ENCODE measurements at regions not wholly inside any gene's neighbourhood (a gene's known extent, or its start where the extent isn't known, plus 50 kb on each side); places are given as distances from the start of the nearest gene placed in this dataset.

DNA sequence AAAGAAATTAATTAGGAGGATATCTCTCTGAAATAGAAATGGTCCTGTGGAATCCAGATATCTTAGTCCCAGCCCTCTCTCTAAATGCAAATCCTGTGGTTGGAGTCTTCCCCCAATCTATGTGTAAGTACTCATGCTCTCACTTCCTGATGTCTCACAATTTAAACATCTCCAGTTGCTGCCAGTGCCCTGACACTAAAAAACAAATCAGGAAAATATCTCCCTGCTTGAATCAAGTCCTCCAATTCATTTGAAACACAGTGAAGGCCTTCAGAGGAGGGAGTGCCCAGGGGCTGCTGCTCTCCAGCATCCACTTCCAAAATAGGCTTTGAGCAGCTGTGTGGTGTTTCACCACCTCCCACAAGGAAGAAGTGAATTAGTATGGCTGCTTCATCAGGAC, 413.8 kb downstream of the RAD51AP2 start:
- Histone ChIP-seq H3K4me1 (ENCODE audit: insufficient read depth, insufficient read length) (no peaks in the 10 kb centered on the region), H3K9me3 (ENCODE audit: insufficient read depth, low read length) (no peaks in the 10 kb centered on the region), H3K4me3 (ENCODE audit: insufficient read length, low read depth) (no peak overlapping the region), H3K27me3 (ENCODE audit: insufficient read depth, insufficient read length) (no peaks in the 10 kb centered on the region), H3K36me3 (ENCODE audit: insufficient read depth, insufficient read length, low read length) (no peaks in the 10 kb centered on the region), H3K9ac (ENCODE audit: insufficient read length, low read depth) (no peak overlapping the region)
- DNase-seq (ENCODE audit: low read depth, low spot score): no peak
- TF ChIP-seq SUZ12 (IDR thresholded peaks at IDR 0.05; ENCODE audit: extremely low read depth, insufficient read depth, insufficient read length): no peak
- no peak for TF ChIP-seq ZNF274 (IDR thresholded peaks at IDR 0.05; ENCODE audit: low read depth, low read length)
- TF ChIP-seq YY1 (IDR thresholded peaks at IDR 0.05; ENCODE audit: insufficient read depth, insufficient read length): no peak

DNA sequence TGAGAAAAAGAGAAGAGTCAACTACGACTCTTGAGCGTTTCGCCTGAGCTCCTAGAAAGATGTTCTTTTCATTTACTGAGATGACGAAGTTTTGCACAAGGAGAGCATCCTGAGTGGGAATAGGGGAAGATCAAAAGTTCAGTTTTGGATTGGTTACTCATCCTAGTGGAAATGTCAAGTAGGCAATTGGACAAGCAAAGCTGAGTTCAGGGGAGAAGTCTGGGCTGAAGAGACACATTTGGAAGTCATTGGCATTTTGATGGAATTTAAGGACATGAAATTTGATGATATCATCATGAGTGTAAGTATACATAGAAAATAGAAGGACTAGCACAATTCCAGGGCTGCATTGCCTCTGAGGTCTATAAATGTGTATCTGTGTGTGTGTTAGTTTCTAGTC, 416.6 kb downstream of the RAD51AP2 start:
- no peaks in the 10 kb centered on the region for H3K4me1 ChIP-seq (ENCODE audit: insufficient read depth, insufficient read length)
- H3K9ac ChIP-seq (ENCODE audit: insufficient read length, low read depth): no peak overlapping the region
- no peak for DNase-seq (ENCODE audit: low read depth, low spot score)
- no peaks in the 10 kb centered on the region for H3K9me3 ChIP-seq (ENCODE audit: insufficient read depth, low read length)
- TF ChIP-seq SUZ12 (IDR thresholded peaks at IDR 0.05; ENCODE audit: extremely low read depth, insufficient read depth, insufficient read length) (no peak), ZNF274 (IDR thresholded peaks at IDR 0.05; ENCODE audit: low read depth, low read length) (no peak), YY1 (IDR thresholded peaks at IDR 0.05; ENCODE audit: insufficient read depth, insufficient read length) (no peak)
- no peaks in the 10 kb centered on the region for H3K27me3 ChIP-seq (ENCODE audit: insufficient read depth, insufficient read length)
- H3K4me3 ChIP-seq (ENCODE audit: insufficient read length, low read depth): no peak overlapping the region
- no peaks in the 10 kb centered on the region for H3K36me3 ChIP-seq (ENCODE audit: insufficient read depth, insufficient read length, low read length)

GRCh38 chr2:17101091-17101490, 417.1 kb downstream of the RAD51AP2 start:
- Histone ChIP-seq H3K4me1 (ENCODE audit: insufficient read depth, insufficient read length) (no peaks in the 10 kb centered on the region), H3K4me3 (ENCODE audit: insufficient read length, low read depth) (no peak overlapping the region), H3K27me3 (ENCODE audit: insufficient read depth, insufficient read length) (no peaks in the 10 kb centered on the region), H3K36me3 (ENCODE audit: insufficient read depth, insufficient read length, low read length) (no peaks in the 10 kb centered on the region), H3K9me3 (ENCODE audit: insufficient read depth, low read length) (no peaks in the 10 kb centered on the region), H3K9ac (ENCODE audit: insufficient read length, low read depth) (no peak overlapping the region)
- DNase-seq (ENCODE audit: low read depth, low spot score): no peak
- TF ChIP-seq SUZ12 (IDR thresholded peaks at IDR 0.05; ENCODE audit: extremely low read depth, insufficient read depth, insufficient read length) (no peak), YY1 (IDR thresholded peaks at IDR 0.05; ENCODE audit: insufficient read depth, insufficient read length) (no peak)

DNA sequence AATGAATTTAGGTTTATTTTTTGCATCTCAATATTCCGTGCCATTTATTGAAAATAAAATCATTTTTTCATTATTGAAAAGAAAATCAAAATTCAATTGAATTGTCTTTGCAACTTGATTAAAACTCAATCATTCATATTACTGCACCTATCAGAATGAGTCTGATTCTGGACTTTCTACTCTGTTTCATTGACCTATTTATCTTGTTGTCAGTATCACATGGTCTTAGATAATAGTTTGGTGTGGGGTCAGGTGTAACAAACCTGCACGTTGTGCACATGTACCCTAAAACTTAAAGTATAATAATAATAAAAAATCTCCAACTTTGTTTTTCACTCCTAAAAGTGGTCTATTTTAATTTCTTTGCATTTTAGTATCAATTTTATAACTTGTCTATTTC, 422.9 kb downstream of the RAD51AP2 start:
- Histone ChIP-seq H3K9ac (ENCODE audit: insufficient read length, low read depth) (no peak overlapping the region), H3K36me3 (ENCODE audit: insufficient read depth, insufficient read length, low read length) (no peaks in the 10 kb centered on the region), H3K9me3 (ENCODE audit: insufficient read depth, low read length) (no peaks in the 10 kb centered on the region), H3K27me3 (ENCODE audit: insufficient read depth, insufficient read length) (no peaks in the 10 kb centered on the region), H3K4me1 (ENCODE audit: insufficient read depth, insufficient read length) (no peaks in the 10 kb centered on the region), H3K4me3 (ENCODE audit: insufficient read length, low read depth) (no peak overlapping the region)
- TF ChIP-seq YY1 (IDR thresholded peaks at IDR 0.05; ENCODE audit: insufficient read depth, insufficient read length) (no peak), ZNF274 (IDR thresholded peaks at IDR 0.05; ENCODE audit: low read depth, low read length) (no peak), SUZ12 (IDR thresholded peaks at IDR 0.05; ENCODE audit: extremely low read depth, insufficient read depth, insufficient read length) (no peak)
- no peak for DNase-seq (ENCODE audit: low read depth, low spot score)

DNA sequence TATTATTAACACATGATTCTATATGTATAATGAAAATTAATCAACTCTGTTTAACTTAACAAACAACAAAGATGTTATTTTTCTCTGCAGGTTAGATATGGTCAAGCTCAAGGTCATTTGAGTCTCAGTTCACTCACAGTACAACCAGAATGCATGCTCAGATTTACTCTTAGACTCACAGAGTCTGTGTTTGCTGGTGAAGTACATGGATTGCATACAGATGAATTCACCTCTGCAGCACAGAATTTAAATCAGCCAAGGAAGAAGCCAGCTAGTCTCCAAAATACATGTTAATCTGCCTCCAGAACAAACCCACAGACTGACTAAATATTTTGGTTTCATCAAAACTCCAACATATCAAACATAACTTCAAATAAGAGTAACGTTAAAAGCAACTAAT, 424.5 kb downstream of the RAD51AP2 start:
- Histone ChIP-seq H3K36me3 (ENCODE audit: insufficient read depth, insufficient read length, low read length) (no peaks in the 10 kb centered on the region), H3K27me3 (ENCODE audit: insufficient read depth, insufficient read length) (no peaks in the 10 kb centered on the region), H3K4me1 (ENCODE audit: insufficient read depth, insufficient read length) (no peaks in the 10 kb centered on the region), H3K4me3 (ENCODE audit: insufficient read length, low read depth) (no peak overlapping the region), H3K9ac (ENCODE audit: insufficient read length, low read depth) (no peak overlapping the region), H3K9me3 (ENCODE audit: insufficient read depth, low read length) (no peaks in the 10 kb centered on the region)
- TF ChIP-seq YY1 (IDR thresholded peaks at IDR 0.05; ENCODE audit: insufficient read depth, insufficient read length) (no peak), ZNF274 (IDR thresholded peaks at IDR 0.05; ENCODE audit: low read depth, low read length) (no peak), SUZ12 (IDR thresholded peaks at IDR 0.05; ENCODE audit: extremely low read depth, insufficient read depth, insufficient read length) (no peak)
- no peak for DNase-seq (ENCODE audit: low read depth, low spot score)

GRCh38 chr2:17086990-17087389, 421.4 kb upstream of the CYRIA start:
- no peak overlapping the region for H3K4me3 ChIP-seq (ENCODE audit: insufficient read length, low read depth)
- H3K9me3 ChIP-seq (ENCODE audit: insufficient read depth, low read length): no peaks in the 10 kb centered on the region
- TF ChIP-seq SUZ12 (IDR thresholded peaks at IDR 0.05; ENCODE audit: extremely low read depth, insufficient read depth, insufficient read length): no peak
- TF ChIP-seq YY1 (IDR thresholded peaks at IDR 0.05; ENCODE audit: insufficient read depth, insufficient read length): no peak
- no peak for TF ChIP-seq ZNF274 (IDR thresholded peaks at IDR 0.05; ENCODE audit: low read depth, low read length)
- H3K36me3 ChIP-seq (ENCODE audit: insufficient read depth, insufficient read length, low read length): no peaks in the 10 kb centered on the region
- no peak overlapping the region for H3K9ac ChIP-seq (ENCODE audit: insufficient read length, low read depth)
- no peak for DNase-seq (ENCODE audit: low read depth, low spot score)
- H3K4me1 ChIP-seq (ENCODE audit: insufficient read depth, insufficient read length): no peaks in the 10 kb centered on the region
- no peaks in the 10 kb centered on the region for H3K27me3 ChIP-seq (ENCODE audit: insufficient read depth, insufficient read length)

GRCh38 chr2:17085546-17086202, 420.0 kb upstream of the CYRIA start:
- no peaks in the 10 kb centered on the region for H3K36me3 ChIP-seq (ENCODE audit: insufficient read depth, insufficient read length, low read length)
- H3K4me1 ChIP-seq (ENCODE audit: insufficient read depth, insufficient read length): no peaks in the 10 kb centered on the region
- TF ChIP-seq SUZ12 (IDR thresholded peaks at IDR 0.05; ENCODE audit: extremely low read depth, insufficient read depth, insufficient read length) (no peak), ZNF274 (IDR thresholded peaks at IDR 0.05; ENCODE audit: low read depth, low read length) (no peak), YY1 (IDR thresholded peaks at IDR 0.05; ENCODE audit: insufficient read depth, insufficient read length) (no peak)
- no peaks in the 10 kb centered on the region for H3K9me3 ChIP-seq (ENCODE audit: insufficient read depth, low read length)
- H3K4me3 ChIP-seq (ENCODE audit: insufficient read length, low read depth): no peak overlapping the region
- no peaks in the 10 kb centered on the region for H3K27me3 ChIP-seq (ENCODE audit: insufficient read depth, insufficient read length)
- H3K9ac ChIP-seq (ENCODE audit: insufficient read length, low read depth): no peak overlapping the region
- DNase-seq (ENCODE audit: low read depth, low spot score): no peak

All from NT2/D1 (cell line).